Activated T-helper 2 cell treated with anti-CD3 and anti-CD28 coated beads, Interferon-gamma antibody, Interleukin-2, Interleukin-4, amounts not matched to agents 10 μg/mL and 5 μg/mL and 100 μg/mL, durations not matched to agents 14 hours and 24 hours and 36 hours (primary cell): ENCODE measurements at regions not wholly inside any gene's neighbourhood (a gene's known extent, or its start where the extent isn't known, plus 50 kb on each side); places are given as distances from the start of the nearest gene placed in this dataset.

Experiments
- DNase-seq: peaks from one replicate; pipeline ENCODE4 v3.0.0; 2021; ENCODE audit warnings: low spot score
- H3K27ac Mint-ChIP-seq: one replicate; pipeline ENCODE4 v1.8.0; 2021; ENCODE audit warnings: mixed read lengths
- H3K27me3 Mint-ChIP-seq: one replicate; pipeline ENCODE4 v1.8.0; 2021; ENCODE audit warnings: low read depth, mixed read lengths
- H3K36me3 Mint-ChIP-seq: one replicate; pipeline ENCODE4 v1.8.0; 2021; ENCODE audit warnings: low read depth, mixed read lengths
- H3K4me1 Mint-ChIP-seq: one replicate; pipeline ENCODE4 v1.8.0; 2021; ENCODE audit warnings: low read depth, mixed read lengths
- H3K4me3 Mint-ChIP-seq: one replicate; pipeline ENCODE4 v1.8.0; 2021; ENCODE audit warnings: low read depth, mild to moderate bottlenecking, moderate library complexity, mixed read lengths
- H3K9me3 Mint-ChIP-seq: one replicate; pipeline ENCODE4 v1.8.0; 2021; ENCODE audit warnings: mixed read lengths
- intact Hi-C: fragments of 100-400 bp; cut with micrococcal nuclease; formaldehyde crosslinking; loops from one replicate; pipeline ENCODE4 v1.15.1; 2023

- Mint-ChIP-seq H3K9me3 (no peaks in the 10 kb centered on the region), H3K27me3 (peaks cover 26% of the 10 kb centered on the region), H3K36me3 (no peaks in the 10 kb centered on the region), H3K4me3 (no peak overlapping the region), H3K4me1 (no peaks in the 10 kb centered on the region), H3K27ac (no peak overlapping the region)
- intact Hi-C loops = no loop called here
- DNase-seq = no peak
These were observed 60.0 kb downstream of the ING1 start for GRCh38 chr13:110773480-110773879.

GRCh38 chr13:110774051-110774450 is 60.6 kb downstream of the ING1 start:
- H3K27me3 Mint-ChIP-seq = peaks cover 26% of the 10 kb centered on the region
- no peaks in the 10 kb centered on the region for H3K36me3 Mint-ChIP-seq
- no peak overlapping the region for H3K27ac Mint-ChIP-seq
- H3K9me3 Mint-ChIP-seq = no peaks in the 10 kb centered on the region
- intact Hi-C loops = no loop called here
- no peak overlapping the region for H3K4me3 Mint-ChIP-seq
- no peaks in the 10 kb centered on the region for H3K4me1 Mint-ChIP-seq
- no peak for DNase-seq

GRCh38 chr13:110774490-110774889 is 61.0 kb downstream of the ING1 start:
- no peak for DNase-seq
- H3K9me3 Mint-ChIP-seq = no peaks in the 10 kb centered on the region
- no peaks in the 10 kb centered on the region for H3K4me1 Mint-ChIP-seq
- peaks cover 27% of the 10 kb centered on the region for H3K27me3 Mint-ChIP-seq
- H3K36me3 Mint-ChIP-seq = no peaks in the 10 kb centered on the region
- H3K27ac Mint-ChIP-seq = no peak overlapping the region
- intact Hi-C loops = no loop called here
- H3K4me3 Mint-ChIP-seq = no peak overlapping the region

GRCh38 chr13:110775576-110775975 is 62.1 kb downstream of the ING1 start:
- intact Hi-C loops = no loop called here
- no peak for DNase-seq
- H3K27me3 Mint-ChIP-seq = peaks cover 27% of the 10 kb centered on the region
- H3K4me3 Mint-ChIP-seq = no peak overlapping the region
- peaks cover 3% of the 10 kb centered on the region for H3K9me3 Mint-ChIP-seq
- no peak overlapping the region for H3K27ac Mint-ChIP-seq
- no peaks in the 10 kb centered on the region for H3K4me1 Mint-ChIP-seq
- H3K36me3 Mint-ChIP-seq = no peaks in the 10 kb centered on the region

- intact Hi-C loops = no loop called here
- Mint-ChIP-seq H3K27me3 (peaks cover 27% of the 10 kb centered on the region), H3K36me3 (no peaks in the 10 kb centered on the region), H3K27ac (no peak overlapping the region), H3K9me3 (peaks cover 7% of the 10 kb centered on the region), H3K4me1 (no peaks in the 10 kb centered on the region), H3K4me3 (no peak overlapping the region)
- DNase-seq = no peak
These were observed 63.8 kb downstream of the ING1 start for GRCh38 chr13:110777251-110777820.

- peaks cover 1% of the 10 kb centered on the region for H3K4me1 Mint-ChIP-seq
- H3K27me3 Mint-ChIP-seq = peaks cover 21% of the 10 kb centered on the region
- H3K9me3 Mint-ChIP-seq = peaks cover 18% of the 10 kb centered on the region
- intact Hi-C loops = no loop called here
- H3K36me3 Mint-ChIP-seq = no peaks in the 10 kb centered on the region
- no peak overlapping the region for H3K4me3 Mint-ChIP-seq
- no peak for DNase-seq
- H3K27ac Mint-ChIP-seq = no peak overlapping the region
These were observed 65.5 kb downstream of the ING1 start for GRCh38 chr13:110779022-110779421.

- Mint-ChIP-seq H3K4me1 (peaks cover 1% of the 10 kb centered on the region), H3K9me3 (peaks cover 18% of the 10 kb centered on the region), H3K4me3 (no peak overlapping the region), H3K27me3 (peaks cover 15% of the 10 kb centered on the region), H3K27ac (no peak overlapping the region), H3K36me3 (no peaks in the 10 kb centered on the region)
- no peak for DNase-seq
- intact Hi-C loops = no loop called here
These were observed 66.9 kb downstream of the ING1 start for GRCh38 chr13:110780422-110780821.

- Mint-ChIP-seq H3K9me3 (peaks cover 18% of the 10 kb centered on the region), H3K27me3 (peaks cover 7% of the 10 kb centered on the region), H3K27ac (no peak overlapping the region), H3K4me1 (peaks cover 1% of the 10 kb centered on the region), H3K4me3 (no peak overlapping the region), H3K36me3 (no peaks in the 10 kb centered on the region)
- no peak for DNase-seq
- intact Hi-C loops = no loop called here
These were observed 68.7 kb downstream of the ING1 start for GRCh38 chr13:110782185-110782584.

GRCh38 chr13:110784704-110785103 is 71.2 kb downstream of the ING1 start:
- Mint-ChIP-seq H3K27me3 (peaks cover 7% of the 10 kb centered on the region), H3K36me3 (no peaks in the 10 kb centered on the region), H3K9me3 (peaks cover 18% of the 10 kb centered on the region), H3K27ac (no peak overlapping the region), H3K4me3 (no peak overlapping the region), H3K4me1 (peaks cover 1% of the 10 kb centered on the region)
- intact Hi-C loops = no loop called here
- DNase-seq = no peak

- H3K4me3 Mint-ChIP-seq = no peak overlapping the region
- H3K27me3 Mint-ChIP-seq = peaks cover 16% of the 10 kb centered on the region
- no peaks in the 10 kb centered on the region for H3K36me3 Mint-ChIP-seq
- no peak overlapping the region for H3K27ac Mint-ChIP-seq
- intact Hi-C loops = no loop called here
- DNase-seq = no peak
- H3K9me3 Mint-ChIP-seq = peaks cover 17% of the 10 kb centered on the region
- no peaks in the 10 kb centered on the region for H3K4me1 Mint-ChIP-seq
These were observed 75.3 kb downstream of the ING1 start for GRCh38 chr13:110788778-110789177.

- no peak for DNase-seq
- Mint-ChIP-seq H3K27ac (no peak overlapping the region), H3K4me3 (no peak overlapping the region), H3K27me3 (peaks cover 16% of the 10 kb centered on the region), H3K36me3 (no peaks in the 10 kb centered on the region), H3K4me1 (no peaks in the 10 kb centered on the region), H3K9me3 (peaks cover 21% of the 10 kb centered on the region)
- intact Hi-C loops = no loop called here
These were observed 76.4 kb downstream of the ING1 start for GRCh38 chr13:110789871-110790270.

- intact Hi-C loops = no loop called here
- DNase-seq = no peak
- no peaks in the 10 kb centered on the region for H3K36me3 Mint-ChIP-seq
- peaks cover 25% of the 10 kb centered on the region for H3K9me3 Mint-ChIP-seq
- H3K27ac Mint-ChIP-seq = no peak overlapping the region
- no peak overlapping the region for H3K4me3 Mint-ChIP-seq
- H3K27me3 Mint-ChIP-seq = peaks cover 16% of the 10 kb centered on the region
- no peaks in the 10 kb centered on the region for H3K4me1 Mint-ChIP-seq
These were observed 76.9 kb downstream of the ING1 start for GRCh38 chr13:110790371-110790770.

GRCh38 chr13:110794209-110794608 is 80.7 kb downstream of the ING1 start:
- H3K27me3 Mint-ChIP-seq = peaks cover 29% of the 10 kb centered on the region
- DNase-seq = no peak
- no peaks in the 10 kb centered on the region for H3K36me3 Mint-ChIP-seq
- H3K27ac Mint-ChIP-seq = no peak overlapping the region
- no peaks in the 10 kb centered on the region for H3K4me1 Mint-ChIP-seq
- H3K9me3 Mint-ChIP-seq = peaks cover 25% of the 10 kb centered on the region
- intact Hi-C loops = no loop called here
- H3K4me3 Mint-ChIP-seq = no peak overlapping the region
